ENCODE measurements at regions not wholly inside any gene's neighbourhood (a gene's known extent, or its start where the extent isn't known, plus 50 kb on each side); places are given as distances from the start of the nearest gene placed in this dataset.

DNA sequence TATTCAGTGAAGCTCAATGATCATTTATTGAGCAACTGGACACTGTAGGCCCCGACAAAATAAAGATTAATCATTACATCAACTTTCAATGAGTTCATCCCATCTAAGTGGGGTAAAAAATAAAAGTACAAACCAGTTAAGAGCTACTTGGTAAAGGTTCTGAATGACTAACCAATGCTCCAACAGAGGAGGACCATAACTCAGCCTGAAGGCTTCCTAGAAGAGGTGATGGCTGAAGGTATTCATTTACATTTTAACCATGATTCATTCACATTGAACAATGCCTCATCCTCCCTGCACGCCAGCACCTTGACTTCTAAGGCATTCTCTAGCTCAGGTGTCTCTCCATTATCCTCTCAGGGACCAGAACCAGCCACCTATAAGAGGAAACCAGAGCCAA, 201.4 kb downstream of the ZNF462 start:
- DNase-seq (ENCODE audit: low read depth in 2 of 2) = no peak

DNA sequence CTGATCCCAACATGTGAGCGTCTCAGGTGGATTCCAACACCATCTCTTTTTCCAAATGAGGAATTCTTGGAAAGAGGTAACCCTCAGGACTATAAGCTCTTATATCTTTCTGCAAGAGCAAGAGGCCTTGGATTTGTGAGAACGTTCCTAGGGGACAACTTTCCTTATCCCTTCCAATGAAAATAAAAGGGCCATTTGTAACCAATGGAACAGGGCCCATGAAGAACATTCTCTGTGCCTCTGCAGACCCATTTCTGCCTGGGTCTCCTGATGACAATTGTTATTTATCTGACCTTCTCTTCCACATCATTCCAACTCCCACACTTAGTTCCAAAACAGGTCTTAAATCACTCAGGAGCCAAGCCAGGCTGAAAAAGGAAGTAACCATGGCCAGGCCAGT, 202.6 kb downstream of the ZNF462 start:
- DNase-seq (ENCODE audit: low read depth in 2 of 2) = no peak

- DNase-seq (ENCODE audit: low read depth in 2 of 2) = no peak
Observed at GRCh38 chr9:107067739-107068416, 204.9 kb downstream of the ZNF462 start.

DNA sequence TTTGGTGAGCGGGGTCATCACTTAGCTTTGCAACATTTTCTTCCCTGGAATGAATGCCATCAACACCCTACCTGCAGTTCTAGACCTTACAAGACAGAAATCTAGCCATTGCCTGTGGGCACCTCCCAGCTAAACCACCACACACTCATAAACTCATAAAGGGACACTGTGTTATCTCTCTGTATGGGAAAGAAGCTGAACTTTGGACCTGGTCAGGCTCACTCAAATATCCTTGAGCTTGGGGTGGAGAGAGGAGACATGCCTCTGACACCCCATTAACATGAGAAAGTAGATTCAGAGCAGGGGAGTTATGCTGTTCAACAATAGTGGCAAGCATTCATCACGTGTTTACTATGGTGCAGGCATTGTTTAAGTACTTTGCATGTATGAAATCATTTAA, 205.6 kb downstream of the ZNF462 start:
- DNase-seq (ENCODE audit: low read depth in 2 of 2) = no peak

GRCh38 chr9:107070586-107070985, 207.6 kb downstream of the ZNF462 start:
- no peak for DNase-seq (ENCODE audit: low read depth in 2 of 2)

- no peak for DNase-seq (ENCODE audit: low read depth in 2 of 2)
Observed at GRCh38 chr9:107078061-107078460, 205.0 kb upstream of the RAD23B start.

DNA sequence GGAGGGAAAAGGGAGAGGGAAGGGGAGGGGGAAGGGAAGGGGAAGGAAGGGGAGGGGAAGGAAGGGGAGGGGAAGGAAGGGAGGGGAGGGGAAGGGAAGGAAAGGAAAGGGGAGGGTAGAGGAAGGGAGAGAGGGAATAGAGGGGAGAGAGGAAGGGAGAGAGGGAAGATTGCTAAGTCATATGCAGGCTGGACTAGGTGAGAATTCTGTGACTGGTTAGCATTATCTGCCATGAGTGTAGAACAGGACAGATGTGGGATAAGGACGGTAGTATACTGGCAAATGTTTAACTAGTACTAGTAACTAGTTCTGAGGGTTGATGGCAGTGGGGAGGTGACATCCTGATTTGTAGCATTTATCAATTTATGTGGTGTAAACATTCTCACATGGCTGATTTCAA, 203.5 kb upstream of the RAD23B start:
- no peak for DNase-seq (ENCODE audit: low read depth in 2 of 2)

DNA sequence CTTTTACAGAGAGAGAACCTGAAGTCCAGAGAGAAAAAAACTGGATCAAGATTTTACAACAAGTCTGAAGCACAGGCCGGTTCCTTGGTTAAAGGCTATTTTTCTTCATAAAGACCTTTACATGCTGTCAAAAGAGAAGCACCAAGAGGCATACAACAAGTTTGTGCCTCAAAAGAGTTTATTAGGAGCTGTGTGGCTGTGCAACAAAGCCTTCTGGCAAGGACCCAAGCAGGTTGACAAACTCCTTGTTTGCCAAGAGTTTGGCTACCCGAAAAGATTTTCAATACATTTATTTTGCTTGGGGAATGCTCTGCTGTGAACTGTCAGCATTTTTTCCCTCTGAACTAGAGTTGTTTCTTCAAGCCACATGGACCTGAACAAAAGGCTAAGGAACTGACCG, 202.9 kb upstream of the RAD23B start:
- no peak for DNase-seq (ENCODE audit: low read depth in 2 of 2)

- DNase-seq (ENCODE audit: low read depth in 2 of 2) = no peak
Observed at GRCh38 chr9:107086460-107086859, 196.6 kb upstream of the RAD23B start.

- no peak for DNase-seq (ENCODE audit: low read depth in 2 of 2)
Observed at GRCh38 chr9:107087222-107087621, 195.9 kb upstream of the RAD23B start.

GRCh38 chr9:107090218-107090617, 192.9 kb upstream of the RAD23B start:
- DNase-seq (ENCODE audit: low read depth in 2 of 2) = no peak

DNA sequence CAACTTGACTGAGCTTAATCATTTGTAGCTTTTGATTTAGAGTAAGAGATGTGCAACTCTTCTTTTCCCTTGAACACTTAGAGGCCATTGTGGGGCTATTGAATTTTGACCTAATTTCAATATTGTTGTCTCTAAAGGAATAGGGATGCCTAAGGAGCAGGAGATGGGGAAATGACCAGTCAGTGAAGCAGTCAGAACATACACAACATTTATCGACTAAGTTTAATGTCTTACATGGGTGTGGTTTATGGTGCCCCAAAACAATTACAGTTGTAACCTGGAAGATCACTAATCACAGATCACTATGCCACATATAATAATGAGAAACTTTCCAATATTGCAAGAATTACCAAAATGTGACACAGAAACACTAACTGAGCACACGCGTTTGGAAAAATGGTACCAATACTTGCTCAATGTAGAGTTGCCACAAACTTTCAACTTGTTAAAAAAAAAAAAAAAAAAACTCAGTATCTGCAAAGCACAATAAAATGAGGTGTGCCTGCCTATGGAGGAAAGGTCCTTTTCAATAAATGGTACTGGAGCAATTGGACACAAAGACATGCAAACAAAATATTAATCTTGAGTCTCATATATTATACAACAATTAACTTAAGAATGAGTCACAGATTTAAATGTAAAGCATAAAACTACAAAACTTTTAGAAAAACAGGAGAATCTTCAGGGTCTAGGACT, 189.6 kb upstream of the RAD23B start:
- DNase-seq (ENCODE audit: low read depth in 2 of 2) = no peak

GRCh38 chr9:107094370-107094769, 188.7 kb upstream of the RAD23B start:
- DNase-seq (ENCODE audit: low read depth in 2 of 2) = no peak

GRCh38 chr9:107100591-107100990, 182.5 kb upstream of the RAD23B start:
- no peak for DNase-seq (ENCODE audit: low read depth in 2 of 2)

- DNase-seq (ENCODE audit: low read depth in 2 of 2) = no peak
Observed at GRCh38 chr9:107102011-107102410, 181.1 kb upstream of the RAD23B start.

DNA sequence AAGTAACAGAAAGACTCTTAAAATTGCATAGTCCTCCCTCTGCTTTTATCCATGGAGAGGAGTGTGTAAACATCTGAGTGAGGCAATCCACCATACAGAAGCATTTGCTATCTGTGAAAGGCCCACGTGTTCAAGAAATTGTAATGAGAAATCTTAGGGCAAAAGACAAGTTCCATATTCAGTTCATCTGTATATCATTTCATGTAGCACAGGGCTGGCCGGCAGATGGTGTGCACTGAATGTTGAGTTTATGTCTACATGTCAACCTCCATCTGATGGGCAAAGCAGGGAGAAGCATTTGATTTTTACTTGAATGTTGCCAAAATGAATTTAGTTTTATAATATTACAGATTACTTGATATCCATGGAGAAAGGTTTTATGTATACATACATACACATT, 179.5 kb upstream of the RAD23B start:
- DNase-seq (ENCODE audit: low read depth in 2 of 2) = no peak

DNA sequence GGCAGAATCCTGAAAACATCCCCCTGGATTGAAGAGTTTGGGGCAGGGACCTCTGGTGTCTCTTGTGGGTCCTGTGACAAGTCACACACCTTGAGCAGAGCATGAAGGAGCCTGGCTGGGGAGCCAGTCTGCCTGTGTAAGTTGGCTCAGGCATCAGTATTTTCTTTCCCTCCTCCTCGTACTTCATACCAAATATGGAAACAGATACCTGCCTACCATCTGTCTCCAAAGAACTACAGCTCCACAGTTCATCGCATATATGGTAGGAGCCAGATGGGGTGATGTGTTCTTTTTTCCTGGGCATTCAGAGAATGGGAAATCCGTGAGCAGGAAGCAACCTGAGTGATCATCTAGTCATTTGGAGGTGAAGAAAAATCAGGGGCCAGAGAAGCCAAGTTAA, 177.3 kb upstream of the RAD23B start:
- DNase-seq (ENCODE audit: low read depth in 2 of 2) = no peak

GRCh38 chr9:107106416-107106815, 176.7 kb upstream of the RAD23B start:
- DNase-seq (ENCODE audit: low read depth in 2 of 2) = no peak

- no peak for DNase-seq (ENCODE audit: low read depth in 2 of 2)
Observed at GRCh38 chr9:107108342-107109130, 174.5 kb upstream of the RAD23B start.

GRCh38 chr9:107109324-107109723, 173.8 kb upstream of the RAD23B start:
- DNase-seq (ENCODE audit: low read depth in 2 of 2) = no peak

DNA sequence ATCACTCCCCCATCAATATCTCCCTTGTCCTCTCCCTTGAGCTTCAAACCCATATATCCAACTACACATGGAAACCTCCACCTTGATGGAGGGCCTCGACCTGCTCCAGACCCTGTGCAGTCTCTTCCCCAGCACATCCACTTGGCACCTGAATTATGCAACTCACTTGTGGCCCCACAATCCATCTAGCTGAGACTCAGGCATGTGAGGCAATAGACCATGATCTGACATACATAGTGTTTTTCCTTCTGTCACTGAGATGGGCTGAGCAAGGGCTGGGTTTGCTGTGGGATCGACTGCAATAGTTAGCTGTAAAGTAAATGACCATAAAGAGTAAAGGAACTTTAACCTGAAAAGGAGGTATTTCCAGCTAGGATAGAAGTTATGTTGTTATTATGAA, 172.9 kb upstream of the RAD23B start:
- no peak for DNase-seq (ENCODE audit: low read depth in 2 of 2)

- no peak for DNase-seq (ENCODE audit: low read depth in 2 of 2)
Observed at GRCh38 chr9:107112707-107113243, 170.3 kb upstream of the RAD23B start.
